ENCODE measurements at regions not wholly inside any gene's neighbourhood (a gene's known extent, or its start where the extent isn't known, plus 50 kb on each side); places are given as distances from the start of the nearest gene placed in this dataset.
A peak's percentile ranks its signal among the peaks of the same experiment; 100 is the strongest.

- no peak overlapping the region for H3K27ac ChIP-seq
These were observed 121.2 kb downstream of the FOXB1 start for GRCh38 chr15:60125334-60125733.

DNA sequence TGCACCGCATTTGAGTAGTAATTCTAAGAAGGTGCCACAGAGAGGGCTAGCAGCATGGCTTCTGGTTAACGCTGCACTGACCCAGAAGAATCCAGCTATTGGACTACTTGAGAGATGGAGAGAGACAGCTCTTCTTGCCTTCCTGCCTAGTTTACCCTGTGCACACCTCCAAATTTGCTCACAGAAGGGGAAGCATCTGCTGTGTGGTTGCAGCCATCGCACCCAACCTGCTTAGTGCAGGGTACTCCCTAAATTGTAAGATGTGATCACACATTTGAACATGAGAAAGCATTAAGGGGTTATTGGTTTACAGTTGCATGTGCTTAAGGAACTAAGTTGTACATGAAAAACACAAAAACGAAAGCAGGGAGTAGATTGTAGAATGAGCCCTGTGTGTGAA, 122.1 kb downstream of the FOXB1 start:
- TF ChIP-seq ZFX (IDR thresholded peaks at IDR 0.05), result no peak
- TF ChIP-seq, protein P1, sequence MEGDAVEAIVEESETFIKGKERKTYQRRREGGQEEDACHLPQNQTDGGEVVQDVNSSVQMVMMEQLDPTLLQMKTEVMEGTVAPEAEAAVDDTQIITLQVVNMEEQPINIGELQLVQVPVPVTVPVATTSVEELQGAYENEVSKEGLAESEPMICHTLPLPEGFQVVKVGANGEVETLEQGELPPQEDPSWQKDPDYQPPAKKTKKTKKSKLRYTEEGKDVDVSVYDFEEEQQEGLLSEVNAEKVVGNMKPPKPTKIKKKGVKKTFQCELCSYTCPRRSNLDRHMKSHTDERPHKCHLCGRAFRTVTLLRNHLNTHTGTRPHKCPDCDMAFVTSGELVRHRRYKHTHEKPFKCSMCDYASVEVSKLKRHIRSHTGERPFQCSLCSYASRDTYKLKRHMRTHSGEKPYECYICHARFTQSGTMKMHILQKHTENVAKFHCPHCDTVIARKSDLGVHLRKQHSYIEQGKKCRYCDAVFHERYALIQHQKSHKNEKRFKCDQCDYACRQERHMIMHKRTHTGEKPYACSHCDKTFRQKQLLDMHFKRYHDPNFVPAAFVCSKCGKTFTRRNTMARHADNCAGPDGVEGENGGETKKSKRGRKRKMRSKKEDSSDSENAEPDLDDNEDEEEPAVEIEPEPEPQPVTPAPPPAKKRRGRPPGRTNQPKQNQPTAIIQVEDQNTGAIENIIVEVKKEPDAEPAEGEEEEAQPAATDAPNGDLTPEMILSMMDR (conservative IDR thresholded peaks at IDR 0.05), result no peak
- H3K27ac ChIP-seq, result no peak overlapping the region

More at GRCh38 chr15:60125334-60125733, 121.2 kb downstream of the FOXB1 start:
- TF ChIP-seq ZFX (IDR thresholded peaks at IDR 0.05), result no peak
- TF ChIP-seq, protein P1 (conservative IDR thresholded peaks at IDR 0.05), result no peak

DNA sequence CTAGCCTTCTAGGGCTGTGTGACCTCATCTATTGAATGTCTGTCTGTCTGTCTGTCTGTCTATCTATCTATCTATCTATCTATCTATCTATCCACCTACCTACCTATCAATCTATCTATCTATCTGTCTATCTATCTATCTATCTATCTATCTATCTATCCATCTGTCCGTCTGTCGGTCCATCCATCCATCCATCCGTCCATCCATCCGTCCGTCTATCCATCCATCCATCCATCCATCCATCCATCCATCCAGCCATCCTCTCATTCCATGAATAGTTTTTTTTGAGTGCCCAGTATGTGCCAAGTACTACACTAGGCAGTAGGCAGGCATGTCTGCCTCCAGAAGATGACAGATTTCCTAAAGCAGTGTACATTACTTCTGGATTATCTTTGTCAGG, 122.5 kb downstream of the FOXB1 start:
- TF ChIP-seq, protein P1 (conservative IDR thresholded peaks at IDR 0.05), result no peak
- no peak for TF ChIP-seq ZFX (IDR thresholded peaks at IDR 0.05)
- H3K27ac ChIP-seq, result no peak overlapping the region

DNA sequence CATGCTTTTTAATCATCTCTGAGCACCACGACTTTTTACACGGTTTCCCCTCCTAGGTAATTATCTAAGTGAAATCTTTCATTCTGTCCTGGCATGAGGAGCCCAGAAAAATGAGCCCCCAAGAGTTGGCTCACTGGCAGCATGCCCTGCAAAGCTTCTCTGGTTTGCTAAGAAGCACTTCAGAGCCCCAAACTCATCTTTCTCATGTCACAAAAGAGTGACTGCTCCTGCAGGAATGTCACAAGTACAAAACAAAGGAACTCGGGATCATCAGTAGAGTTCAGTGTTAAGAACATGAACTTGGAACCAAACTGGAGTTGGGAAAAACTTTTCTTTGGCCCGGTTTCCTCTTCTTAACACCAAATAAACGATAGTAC, 123.9 kb downstream of the FOXB1 start:
- peak overlapping the region; percentile 42; the same call in 1 of the 2 replicates for H3K27ac ChIP-seq

GRCh38 chr15:60128710-60129109, 124.6 kb downstream of the FOXB1 start:
- no peak for TF ChIP-seq ZFX (IDR thresholded peaks at IDR 0.05)
- TF ChIP-seq, protein P1 (conservative IDR thresholded peaks at IDR 0.05), result no peak
- H3K27ac ChIP-seq, result no peak overlapping the region

More for the DNA sequence above, 123.9 kb downstream of the FOXB1 start:
- no peak for TF ChIP-seq ZFX (IDR thresholded peaks at IDR 0.05)
- TF ChIP-seq, protein P1 (conservative IDR thresholded peaks at IDR 0.05), result no peak

- TF ChIP-seq, protein P1 (conservative IDR thresholded peaks at IDR 0.05), result no peak
- no peak for TF ChIP-seq ZFX (IDR thresholded peaks at IDR 0.05)
- H3K27ac ChIP-seq, result no peak overlapping the region
These were observed 126.3 kb downstream of the FOXB1 start for GRCh38 chr15:60130398-60130797.

- TF ChIP-seq, protein P1 (conservative IDR thresholded peaks at IDR 0.05), result no peak
- TF ChIP-seq ZFX (IDR thresholded peaks at IDR 0.05), result no peak
- no peak overlapping the region for H3K27ac ChIP-seq
These were observed 126.7 kb downstream of the FOXB1 start for GRCh38 chr15:60130821-60131220.

All from C4-2B (cell line).